ENCODE measurements at regions not wholly inside any gene's neighbourhood (a gene's known extent, or its start where the extent isn't known, plus 50 kb on each side); places are given as distances from the start of the nearest gene placed in this dataset.
"Not testable (repeated sequence)": the region's sequence is repeated elsewhere in the genome, so short reads cannot be mapped to it uniquely, and the experiment has no call there.

- no peaks in the 10 kb centered on the region for H3K36me3 ChIP-seq (ENCODE audit: control insufficient read depth, insufficient read depth, low read length)
- H3K27me3 ChIP-seq (replicated peaks; ENCODE audit: control insufficient read depth, insufficient read depth, low read length), result no peaks in the 10 kb centered on the region
- no peak for TF ChIP-seq CTCF (IDR thresholded peaks at IDR 0.05; ENCODE audit: insufficient read depth, low read length, poor library complexity, severe bottlenecking)
- H3K4me3 ChIP-seq (replicated peaks; ENCODE audit: low read depth, low read length), result no peak overlapping the region
- no peak for DNase-seq (ENCODE audit: extremely low read depth, insufficient read length)
These were observed 108.2 kb downstream of the EOMES start for GRCh38 chr3:27613846-27614500.

- Histone ChIP-seq H3K36me3 (ENCODE audit: control insufficient read depth, insufficient read depth, low read length) (no peaks in the 10 kb centered on the region), H3K27me3 (replicated peaks; ENCODE audit: control insufficient read depth, insufficient read depth, low read length) (no peaks in the 10 kb centered on the region), H3K4me3 (replicated peaks; ENCODE audit: low read depth, low read length) (no peak overlapping the region)
- DNase-seq (ENCODE audit: extremely low read depth, insufficient read length), result no peak
- no peak for TF ChIP-seq CTCF (IDR thresholded peaks at IDR 0.05; ENCODE audit: insufficient read depth, low read length, poor library complexity, severe bottlenecking)
These were observed 111.2 kb downstream of the EOMES start for GRCh38 chr3:27610800-27611525.

- no peak for TF ChIP-seq CTCF (IDR thresholded peaks at IDR 0.05; ENCODE audit: insufficient read depth, low read length, poor library complexity, severe bottlenecking)
- DNase-seq (ENCODE audit: extremely low read depth, insufficient read length), result no peak
- H3K4me3 ChIP-seq (replicated peaks; ENCODE audit: low read depth, low read length), result no peak overlapping the region
- no peaks in the 10 kb centered on the region for H3K27me3 ChIP-seq (replicated peaks; ENCODE audit: control insufficient read depth, insufficient read depth, low read length)
- H3K36me3 ChIP-seq (ENCODE audit: control insufficient read depth, insufficient read depth, low read length), result no peaks in the 10 kb centered on the region
These were observed 114.8 kb downstream of the EOMES start for GRCh38 chr3:27607370-27607769.

- DNase-seq (ENCODE audit: extremely low read depth, insufficient read length), result no peak
- H3K4me3 ChIP-seq (replicated peaks; ENCODE audit: low read depth, low read length), result no peak overlapping the region
- no peak for TF ChIP-seq CTCF (IDR thresholded peaks at IDR 0.05; ENCODE audit: insufficient read depth, low read length, poor library complexity, severe bottlenecking)
- no peaks in the 10 kb centered on the region for H3K36me3 ChIP-seq (ENCODE audit: control insufficient read depth, insufficient read depth, low read length)
- no peaks in the 10 kb centered on the region for H3K27me3 ChIP-seq (replicated peaks; ENCODE audit: control insufficient read depth, insufficient read depth, low read length)
These were observed 115.6 kb downstream of the EOMES start for GRCh38 chr3:27606537-27606936.

GRCh38 chr3:27601311-27601710, 117.1 kb upstream of the SLC4A7 start:
- not testable (repeated sequence) for DNase-seq (ENCODE audit: extremely low read depth, insufficient read length); H3K36me3 ChIP-seq (ENCODE audit: control insufficient read depth, insufficient read depth, low read length); H3K27me3 ChIP-seq (replicated peaks; ENCODE audit: control insufficient read depth, insufficient read depth, low read length); H3K4me3 ChIP-seq (replicated peaks; ENCODE audit: low read depth, low read length)

- not testable (repeated sequence) for H3K27me3 ChIP-seq (replicated peaks; ENCODE audit: control insufficient read depth, insufficient read depth, low read length); H3K36me3 ChIP-seq (ENCODE audit: control insufficient read depth, insufficient read depth, low read length); DNase-seq (ENCODE audit: extremely low read depth, insufficient read length)
These were observed 115.6 kb upstream of the SLC4A7 start for GRCh38 chr3:27599741-27600140.

More at GRCh38 chr3:27599741-27600140, 115.6 kb upstream of the SLC4A7 start:
- not testable (repeated sequence) for H3K4me3 ChIP-seq (replicated peaks; ENCODE audit: low read depth, low read length)
